Tibial artery (tissue), 4 donors: ENCODE measurements at regions not wholly inside any gene's neighbourhood (a gene's known extent, or its start where the extent isn't known, plus 50 kb on each side); places are given as distances from the start of the nearest gene placed in this dataset.

ENCODE experiments used
- DNase-seq, 2 donors: peaks; one replicate each; pipeline ENCODE4 v3.0.0-alpha.2; 2019
- H3K27ac ChIP-seq, 2 donors: fragments of 200-600 bp; sonication (generic) in 1 of 2; 1 replicate in 1 of 2; 2 replicates in 1 of 2; pipeline ENCODE4 v1.5.1; 2018 to 2019; ENCODE audit warnings: mild to moderate bottlenecking in 1 of 2
- H3K27me3 ChIP-seq, 2 donors: fragments of 200-600 bp; sonication (generic) in 1 of 2; one replicate each; pipeline versions ENCODE4 v1.5.1 to v1.6.0; 2016 to 2019
- H3K36me3 ChIP-seq, 3 donors: fragments of 200-600 bp; sonication (generic) in 2 of 3; one replicate each; pipeline ENCODE4 v1.5.1; 2016 to 2019; ENCODE audit warnings: mild to moderate bottlenecking in 2 of 3
- H3K4me1 ChIP-seq, 4 donors: fragments of 200-600 bp; sonication (generic) in 2 of 4; 1 replicate in 3 of 4; 2 replicates in 1 of 4; pipeline ENCODE4 v1.5.1; 2016 to 2019
- H3K4me3 ChIP-seq, 2 donors: fragments of 200-600 bp; sonication (generic) in 1 of 2; 1 replicate in 1 of 2; 2 replicates in 1 of 2; pipeline ENCODE4 v1.5.1; 2018 to 2019; ENCODE audit warnings: mild to moderate bottlenecking in 2 of 2
- H3K9me3 ChIP-seq, 3 donors: fragments of 200-600 bp; sonication (generic) in 1 of 3; one replicate each; pipeline ENCODE4 v1.5.1; 2016 to 2019
- intact Hi-C: fragments of 100-400 bp; cut with DNase I; formaldehyde crosslinking; loops from one replicate; pipeline ENCODE4 v1.15.0; 2023; ENCODE audit warnings: low total_unique reads
- TF ChIP-seq, protein P1 (sequence below), 2 experiments: fragments of 200-600 bp in 1 of 2; fragments of 450-650 bp in 1 of 2; IDR thresholded peaks; one replicate each; pipeline ENCODE4 v1.5.1; 2017 to 2019; ENCODE audit warnings: antibody characterized with exemption in 2 of 2, mild to moderate bottlenecking in 1 of 2, moderate library complexity in 1 of 2

DNA sequence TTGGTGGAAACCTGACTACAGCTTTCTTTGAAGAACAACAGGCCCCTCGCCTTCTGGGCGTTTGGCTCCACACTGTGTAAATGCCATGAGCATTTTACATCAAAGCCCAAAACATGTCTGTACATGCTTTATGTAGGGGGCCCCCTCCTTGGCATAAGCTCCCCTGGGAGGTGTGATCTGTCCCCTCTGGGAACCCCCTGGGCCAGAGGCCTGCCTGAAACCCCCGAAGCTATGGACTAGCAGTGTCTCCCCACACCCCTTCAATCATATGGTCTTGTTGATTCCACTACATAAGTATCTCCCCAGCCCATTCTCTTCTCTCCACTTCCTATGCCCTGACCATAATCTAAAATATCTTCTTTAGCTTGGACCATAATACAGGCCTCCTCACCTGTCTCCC lies 241.5 kb downstream of the C1orf94 start:
- Histone ChIP-seq H3K9me3 (no peaks in the 10 kb centered on the region), H3K4me3 (no peak overlapping the region), H3K4me1 (no peaks in the 10 kb centered on the region), H3K27me3 (peaks cover 0 to 14% of the 10 kb centered on the region in 2 donors), H3K36me3 (no peaks in the 10 kb centered on the region), H3K27ac (no peak overlapping the region)
- intact Hi-C loops = no loop called here
- no peak for DNase-seq
- TF ChIP-seq, protein P1, sequence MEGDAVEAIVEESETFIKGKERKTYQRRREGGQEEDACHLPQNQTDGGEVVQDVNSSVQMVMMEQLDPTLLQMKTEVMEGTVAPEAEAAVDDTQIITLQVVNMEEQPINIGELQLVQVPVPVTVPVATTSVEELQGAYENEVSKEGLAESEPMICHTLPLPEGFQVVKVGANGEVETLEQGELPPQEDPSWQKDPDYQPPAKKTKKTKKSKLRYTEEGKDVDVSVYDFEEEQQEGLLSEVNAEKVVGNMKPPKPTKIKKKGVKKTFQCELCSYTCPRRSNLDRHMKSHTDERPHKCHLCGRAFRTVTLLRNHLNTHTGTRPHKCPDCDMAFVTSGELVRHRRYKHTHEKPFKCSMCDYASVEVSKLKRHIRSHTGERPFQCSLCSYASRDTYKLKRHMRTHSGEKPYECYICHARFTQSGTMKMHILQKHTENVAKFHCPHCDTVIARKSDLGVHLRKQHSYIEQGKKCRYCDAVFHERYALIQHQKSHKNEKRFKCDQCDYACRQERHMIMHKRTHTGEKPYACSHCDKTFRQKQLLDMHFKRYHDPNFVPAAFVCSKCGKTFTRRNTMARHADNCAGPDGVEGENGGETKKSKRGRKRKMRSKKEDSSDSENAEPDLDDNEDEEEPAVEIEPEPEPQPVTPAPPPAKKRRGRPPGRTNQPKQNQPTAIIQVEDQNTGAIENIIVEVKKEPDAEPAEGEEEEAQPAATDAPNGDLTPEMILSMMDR (IDR thresholded peaks at IDR 0.05) = no peak

DNA sequence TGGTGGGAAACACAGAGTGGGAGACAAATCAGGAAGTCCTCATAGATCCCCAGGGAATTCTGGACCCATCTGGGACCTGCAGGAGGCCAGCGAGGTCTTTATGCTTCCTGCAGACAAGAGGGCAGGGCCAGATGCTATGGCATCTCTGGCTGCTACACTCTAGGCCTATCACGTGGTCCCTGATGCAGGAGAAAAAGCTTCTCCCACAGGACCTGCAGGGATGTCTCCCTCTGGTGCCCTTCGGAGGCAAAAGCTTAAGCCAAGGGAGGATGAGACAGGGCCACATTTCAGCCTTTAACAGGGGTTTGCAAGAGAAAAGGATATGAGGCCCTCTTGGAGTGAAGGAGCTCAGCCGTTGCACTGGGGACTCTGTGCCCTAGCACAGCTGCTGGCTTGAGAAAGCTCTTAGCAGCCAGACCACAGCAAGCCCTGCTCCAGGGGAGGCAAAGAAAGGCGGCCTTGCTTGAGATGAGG lies 243.0 kb downstream of the C1orf94 start:
- intact Hi-C loops = no loop called here
- Histone ChIP-seq H3K27me3 (peaks cover 0 to 14% of the 10 kb centered on the region in 2 donors), H3K9me3 (no peaks in the 10 kb centered on the region), H3K4me1 (no peaks in the 10 kb centered on the region), H3K4me3 (no peak overlapping the region), H3K27ac (no peak overlapping the region), H3K36me3 (no peaks in the 10 kb centered on the region)
- TF ChIP-seq, protein P1 (IDR thresholded peaks at IDR 0.05) = no peak
- DNase-seq = no peak

DNA sequence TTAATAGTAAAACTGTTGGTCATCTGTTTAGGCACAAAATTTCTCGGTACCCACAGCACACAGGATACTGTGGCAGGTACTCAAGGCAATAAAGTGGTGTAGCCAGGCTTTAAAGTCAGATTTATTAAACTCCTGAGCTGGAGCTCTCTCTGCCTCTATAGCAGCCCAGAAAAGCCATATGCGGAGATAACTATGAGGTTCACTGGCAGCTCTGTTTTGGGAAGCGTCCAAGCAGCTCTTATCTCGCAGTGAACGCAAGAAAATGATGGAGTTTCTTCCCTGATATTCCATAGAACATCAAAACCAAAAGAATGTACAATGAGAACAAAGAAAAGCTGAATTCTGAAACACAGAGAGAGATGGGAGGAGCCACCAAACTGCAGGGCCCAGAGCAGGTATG lies 248.3 kb downstream of the C1orf94 start:
- intact Hi-C loops = no loop called here
- DNase-seq = no peak
- H3K27ac ChIP-seq = no peak overlapping the region

DNA sequence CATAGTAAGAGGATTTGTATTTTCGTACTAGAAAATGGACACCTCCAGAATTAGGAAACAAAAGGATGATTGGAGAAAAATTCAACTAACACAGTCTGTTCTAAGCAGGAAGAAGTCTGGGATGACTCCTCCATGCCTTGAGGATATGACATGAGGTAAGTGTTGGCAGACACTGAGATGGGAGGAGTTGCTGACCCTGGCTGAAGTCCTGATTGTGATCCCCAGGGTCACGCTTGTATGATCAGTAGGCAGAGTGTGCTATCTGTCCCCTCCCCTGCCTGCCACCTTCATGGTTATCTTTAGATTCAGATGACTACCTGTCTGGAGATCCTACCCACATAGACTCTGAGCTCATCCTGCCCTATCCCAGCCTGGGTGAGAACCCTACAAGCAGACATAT lies 249.1 kb downstream of the C1orf94 start:
- H3K4me3 ChIP-seq = no peak overlapping the region
- H3K9me3 ChIP-seq = no peaks in the 10 kb centered on the region
- H3K4me1 ChIP-seq = no peaks in the 10 kb centered on the region
- no peaks in the 10 kb centered on the region for H3K36me3 ChIP-seq
- no peak overlapping the region for H3K27ac ChIP-seq
- intact Hi-C loops = no loop called here
- peaks cover 0 to 4% of the 10 kb centered on the region in 2 donors for H3K27me3 ChIP-seq
- no peak for DNase-seq
- TF ChIP-seq, protein P1 (IDR thresholded peaks at IDR 0.05) = no peak

More for the DNA sequence above, 248.3 kb downstream of the C1orf94 start:
- H3K9me3 ChIP-seq = no peaks in the 10 kb centered on the region
- H3K4me1 ChIP-seq = no peaks in the 10 kb centered on the region
- H3K4me3 ChIP-seq = no peak overlapping the region
- peaks cover 0 to 4% of the 10 kb centered on the region in 2 donors for H3K27me3 ChIP-seq
- TF ChIP-seq, protein P1 (IDR thresholded peaks at IDR 0.05) = no peak
- H3K36me3 ChIP-seq = no peaks in the 10 kb centered on the region

DNA sequence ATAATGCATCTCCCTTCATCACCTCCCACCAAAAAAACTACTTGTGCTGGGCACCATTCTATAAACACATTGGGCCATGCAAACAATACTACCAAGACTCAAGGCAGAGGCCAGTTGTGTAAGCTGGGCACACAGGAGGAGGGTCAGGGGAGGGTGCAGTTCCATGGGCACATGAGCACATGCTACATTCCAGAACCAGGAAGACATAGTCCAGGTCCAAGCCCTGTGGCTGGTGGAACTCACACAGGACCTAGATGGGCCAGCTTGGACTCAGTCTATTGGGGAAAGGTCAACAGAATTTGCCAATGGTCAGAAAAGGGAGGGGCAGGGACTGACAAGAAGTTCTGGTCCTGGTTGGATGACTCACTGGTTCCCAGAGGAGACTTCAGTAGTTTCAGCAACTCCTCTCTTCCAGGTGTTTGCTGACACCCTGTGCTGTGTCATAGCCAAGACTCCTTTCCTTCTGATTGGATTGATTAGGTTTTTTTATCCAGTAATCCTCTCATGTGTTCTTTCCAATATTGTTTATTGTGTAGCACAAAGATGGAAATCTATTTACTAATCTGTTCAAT lies 249.7 kb downstream of the C1orf94 start:
- TF ChIP-seq, protein P1 (IDR thresholded peaks at IDR 0.05) = no peak
- Histone ChIP-seq H3K4me3 (no peak overlapping the region), H3K27me3 (peaks cover 0 to 4% of the 10 kb centered on the region in 2 donors), H3K4me1 (no peaks in the 10 kb centered on the region), H3K36me3 (no peaks in the 10 kb centered on the region), H3K27ac (no peak overlapping the region), H3K9me3 (no peaks in the 10 kb centered on the region)
- no peak for DNase-seq
- intact Hi-C loops = no loop called here

DNA sequence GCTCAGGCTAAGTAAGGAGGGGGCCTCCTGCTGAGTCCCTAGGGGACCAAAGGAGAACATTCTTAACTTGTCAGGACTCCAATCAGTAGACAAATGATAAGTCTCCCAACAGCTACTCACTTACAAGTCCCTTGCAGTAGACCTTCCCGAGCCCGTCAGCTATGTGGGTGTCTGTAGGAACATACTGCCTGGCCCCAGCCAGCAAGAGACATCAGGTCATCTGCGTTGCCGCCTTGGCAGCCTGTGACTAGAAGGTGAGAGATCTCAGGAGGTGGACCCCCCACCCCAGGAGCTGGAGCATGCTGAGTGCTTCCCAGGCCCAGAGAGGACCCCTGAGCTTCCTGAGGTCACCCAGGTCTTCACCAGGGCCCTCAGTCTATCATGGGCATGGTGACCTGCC lies 250.5 kb downstream of the C1orf94 start:
- Histone ChIP-seq H3K36me3 (no peaks in the 10 kb centered on the region), H3K27me3 (no peaks in the 10 kb centered on the region), H3K4me1 (no peaks in the 10 kb centered on the region), H3K27ac (no peak overlapping the region), H3K4me3 (no peak overlapping the region), H3K9me3 (no peaks in the 10 kb centered on the region)
- DNase-seq = no peak
- intact Hi-C loops = no loop called here
- TF ChIP-seq, protein P1 (IDR thresholded peaks at IDR 0.05) = no peak
